Ishikawa (cell line): ENCODE measurements at regions not wholly inside any gene's neighbourhood (a gene's known extent, or its start where the extent isn't known, plus 50 kb on each side); places are given as distances from the start of the nearest gene placed in this dataset.

Experiments
- CEBPB ChIP-seq: IDR thresholded peaks from 2 replicates; pipeline ENCODE4 v1.6.1; 2012
- CREB1 ChIP-seq: IDR thresholded peaks from 2 replicates; pipeline ENCODE4 v1.6.1; 2012; ENCODE audit warnings: low read depth
- EP300 ChIP-seq: IDR thresholded peaks from 2 replicates; pipeline ENCODE4 v1.6.1; 2012; ENCODE audit warnings: borderline replicate concordance
- FOXM1 ChIP-seq: IDR thresholded peaks from 2 replicates; pipeline ENCODE4 v1.6.1; 2012; ENCODE audit warnings: low read depth, borderline replicate concordance
- RAD21 ChIP-seq: IDR thresholded peaks from 2 replicates; pipeline ENCODE4 v1.6.1; 2012; ENCODE audit warnings: low read depth
- TAF1 ChIP-seq: IDR thresholded peaks from 2 replicates; pipeline ENCODE4 v1.6.1; 2012; ENCODE audit warnings: low read depth, mild to moderate bottlenecking
- TCF12 ChIP-seq: IDR thresholded peaks from 2 replicates; pipeline ENCODE4 v1.6.1; 2012; ENCODE audit warnings: low read depth
- TEAD4 ChIP-seq: IDR thresholded peaks from 2 replicates; pipeline ENCODE4 v1.6.1; 2012
- YY1 ChIP-seq: IDR thresholded peaks from 2 replicates; pipeline ENCODE4 v1.6.1; 2012; ENCODE audit warnings: low read depth
- ZBTB7A ChIP-seq: IDR thresholded peaks from 2 replicates; pipeline ENCODE4 v1.6.1; 2012; ENCODE audit warnings: low read depth
- TF ChIP-seq, protein P1 (sequence below): IDR thresholded peaks from 2 replicates; pipeline ENCODE4 v1.6.1; 2012
- TF ChIP-seq, protein P2 (sequence below): IDR thresholded peaks from 2 replicates; pipeline ENCODE4 v1.6.1; 2012
- TF ChIP-seq, protein P3 (sequence below): IDR thresholded peaks from 2 replicates; pipeline ENCODE4 v1.6.1; 2012; ENCODE audit warnings: low read depth, mild to moderate bottlenecking

DNA sequence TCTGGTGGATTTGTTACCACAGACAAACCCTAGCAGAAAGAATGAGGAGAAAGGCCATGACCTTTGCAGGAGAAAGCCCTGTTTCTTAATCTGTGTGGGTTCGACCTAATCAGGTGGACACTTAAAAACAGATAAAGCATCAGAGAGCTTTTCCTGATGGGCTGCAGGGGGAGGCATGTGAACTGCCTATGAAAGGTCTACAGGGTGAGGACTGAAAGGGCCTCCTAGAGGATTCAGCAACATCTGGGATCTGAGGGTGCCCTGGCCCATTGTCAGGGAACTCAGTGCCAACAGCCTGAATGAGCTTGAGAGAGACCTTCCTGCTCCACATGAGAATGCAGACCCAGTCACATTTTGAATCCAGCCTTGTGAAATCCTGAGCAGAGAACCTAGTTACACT, 178.8 kb upstream of the DDHD1 start:
- TF ChIP-seq, protein P1, sequence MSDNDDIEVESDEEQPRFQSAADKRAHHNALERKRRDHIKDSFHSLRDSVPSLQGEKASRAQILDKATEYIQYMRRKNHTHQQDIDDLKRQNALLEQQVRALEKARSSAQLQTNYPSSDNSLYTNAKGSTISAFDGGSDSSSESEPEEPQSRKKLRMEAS: no peak
- no peak for TF ChIP-seq YY1
- TF ChIP-seq RAD21: no peak
- TF ChIP-seq TEAD4: no peak
- TF ChIP-seq TAF1: no peak
- no peak for TF ChIP-seq CEBPB
- TF ChIP-seq EP300: no peak
- TF ChIP-seq TCF12: no peak
- no peak for TF ChIP-seq ZBTB7A
- no peak for TF ChIP-seq CREB1
- TF ChIP-seq, protein P2, sequence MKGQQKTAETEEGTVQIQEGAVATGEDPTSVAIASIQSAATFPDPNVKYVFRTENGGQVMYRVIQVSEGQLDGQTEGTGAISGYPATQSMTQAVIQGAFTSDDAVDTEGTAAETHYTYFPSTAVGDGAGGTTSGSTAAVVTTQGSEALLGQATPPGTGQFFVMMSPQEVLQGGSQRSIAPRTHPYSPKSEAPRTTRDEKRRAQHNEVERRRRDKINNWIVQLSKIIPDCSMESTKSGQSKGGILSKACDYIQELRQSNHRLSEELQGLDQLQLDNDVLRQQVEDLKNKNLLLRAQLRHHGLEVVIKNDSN: no peak
- TF ChIP-seq, protein P3, sequence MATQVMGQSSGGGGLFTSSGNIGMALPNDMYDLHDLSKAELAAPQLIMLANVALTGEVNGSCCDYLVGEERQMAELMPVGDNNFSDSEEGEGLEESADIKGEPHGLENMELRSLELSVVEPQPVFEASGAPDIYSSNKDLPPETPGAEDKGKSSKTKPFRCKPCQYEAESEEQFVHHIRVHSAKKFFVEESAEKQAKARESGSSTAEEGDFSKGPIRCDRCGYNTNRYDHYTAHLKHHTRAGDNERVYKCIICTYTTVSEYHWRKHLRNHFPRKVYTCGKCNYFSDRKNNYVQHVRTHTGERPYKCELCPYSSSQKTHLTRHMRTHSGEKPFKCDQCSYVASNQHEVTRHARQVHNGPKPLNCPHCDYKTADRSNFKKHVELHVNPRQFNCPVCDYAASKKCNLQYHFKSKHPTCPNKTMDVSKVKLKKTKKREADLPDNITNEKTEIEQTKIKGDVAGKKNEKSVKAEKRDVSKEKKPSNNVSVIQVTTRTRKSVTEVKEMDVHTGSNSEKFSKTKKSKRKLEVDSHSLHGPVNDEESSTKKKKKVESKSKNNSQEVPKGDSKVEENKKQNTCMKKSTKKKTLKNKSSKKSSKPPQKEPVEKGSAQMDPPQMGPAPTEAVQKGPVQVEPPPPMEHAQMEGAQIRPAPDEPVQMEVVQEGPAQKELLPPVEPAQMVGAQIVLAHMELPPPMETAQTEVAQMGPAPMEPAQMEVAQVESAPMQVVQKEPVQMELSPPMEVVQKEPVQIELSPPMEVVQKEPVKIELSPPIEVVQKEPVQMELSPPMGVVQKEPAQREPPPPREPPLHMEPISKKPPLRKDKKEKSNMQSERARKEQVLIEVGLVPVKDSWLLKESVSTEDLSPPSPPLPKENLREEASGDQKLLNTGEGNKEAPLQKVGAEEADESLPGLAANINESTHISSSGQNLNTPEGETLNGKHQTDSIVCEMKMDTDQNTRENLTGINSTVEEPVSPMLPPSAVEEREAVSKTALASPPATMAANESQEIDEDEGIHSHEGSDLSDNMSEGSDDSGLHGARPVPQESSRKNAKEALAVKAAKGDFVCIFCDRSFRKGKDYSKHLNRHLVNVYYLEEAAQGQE: no peak
- no peak for TF ChIP-seq FOXM1
